NCI-H2029 treated with DMSO at 0.1 percent for 48 hours (cell line): ENCODE measurements at regions not wholly inside any gene's neighbourhood (a gene's known extent, or its start where the extent isn't known, plus 50 kb on each side); places are given as distances from the start of the nearest gene placed in this dataset.
A peak's percentile ranks its signal among the peaks of the same experiment; 100 is the strongest.
"Not testable (repeated sequence)": the region's sequence is repeated elsewhere in the genome, so short reads cannot be mapped to it uniquely, and the experiment has no call there.

ENCODE experiments used
- DNase-seq: peaks from one replicate; lab custom pipeline; 2025; lab: John Stamatoyannopoulos, UW

GRCh38 chr21:35603494-35603893, 456.8 kb downstream of the SETD4 start:
- no peak for DNase-seq

- DNase-seq = no peak
These were observed 457.4 kb downstream of the SETD4 start for GRCh38 chr21:35602811-35603362.

GRCh38 chr21:35601211-35601610, 459.1 kb downstream of the SETD4 start:
- DNase-seq = no peak

- no peak for DNase-seq
These were observed 461.2 kb downstream of the SETD4 start for GRCh38 chr21:35599164-35599563.

- no peak for DNase-seq
These were observed 462.5 kb downstream of the SETD4 start for GRCh38 chr21:35597750-35598339.

GRCh38 chr21:35594905-35595304, 465.4 kb downstream of the SETD4 start:
- no peak for DNase-seq

- DNase-seq = peak; percentile 42
These were observed 467.3 kb downstream of the SETD4 start for GRCh38 chr21:35593000-35593502.

- not testable (repeated sequence) for DNase-seq
These were observed 470.0 kb downstream of the SETD4 start for GRCh38 chr21:35590284-35590683.

GRCh38 chr21:35587841-35588380, 472.4 kb downstream of the SETD4 start:
- no peak for DNase-seq

- DNase-seq = no peak
These were observed 474.0 kb downstream of the SETD4 start for GRCh38 chr21:35586305-35586704.

GRCh38 chr21:35585878-35586277, 474.4 kb downstream of the SETD4 start:
- DNase-seq = no peak

GRCh38 chr21:35585155-35585554, 475.2 kb downstream of the SETD4 start:
- no peak for DNase-seq

GRCh38 chr21:35583566-35584216, 476.6 kb downstream of the SETD4 start:
- no peak for DNase-seq

GRCh38 chr21:35582731-35583130, 477.6 kb downstream of the SETD4 start:
- DNase-seq = no peak

- DNase-seq = no peak
These were observed 478.7 kb downstream of the SETD4 start for GRCh38 chr21:35581640-35582039.

GRCh38 chr21:35579520-35580293, 480.6 kb downstream of the SETD4 start:
- DNase-seq = no peak

GRCh38 chr21:35578831-35579471, 481.4 kb downstream of the SETD4 start:
- DNase-seq = no peak

GRCh38 chr21:35578347-35578782, 482.0 kb downstream of the SETD4 start:
- DNase-seq = no peak

GRCh38 chr21:35575280-35575915, 484.9 kb downstream of the SETD4 start:
- no peak for DNase-seq

GRCh38 chr21:35573472-35574374, 486.6 kb downstream of the SETD4 start:
- DNase-seq = no peak
